Astrocyte (in vitro differentiated cells and primary cell): ENCODE measurements at regions not wholly inside any gene's neighbourhood (a gene's known extent, or its start where the extent isn't known, plus 50 kb on each side); places are given as distances from the start of the nearest gene placed in this dataset.

Experiments used
- EZH2 ChIP-seq: IDR thresholded peaks from 2 replicates; pipeline ENCODE4 v1.6.1; 2012; ENCODE audit warnings: mild to moderate bottlenecking, low read length, inconsistent platforms; ENCODE audit not compliant: insufficient read depth
- TF ChIP-seq, protein P1 (sequence below): IDR thresholded peaks from 2 replicates; pipeline ENCODE4 v1.5.1; 2011; ENCODE audit warnings: low read depth, mild to moderate bottlenecking, inconsistent platforms, low read length, moderate library complexity; ENCODE audit not compliant: insufficient read depth

DNA sequence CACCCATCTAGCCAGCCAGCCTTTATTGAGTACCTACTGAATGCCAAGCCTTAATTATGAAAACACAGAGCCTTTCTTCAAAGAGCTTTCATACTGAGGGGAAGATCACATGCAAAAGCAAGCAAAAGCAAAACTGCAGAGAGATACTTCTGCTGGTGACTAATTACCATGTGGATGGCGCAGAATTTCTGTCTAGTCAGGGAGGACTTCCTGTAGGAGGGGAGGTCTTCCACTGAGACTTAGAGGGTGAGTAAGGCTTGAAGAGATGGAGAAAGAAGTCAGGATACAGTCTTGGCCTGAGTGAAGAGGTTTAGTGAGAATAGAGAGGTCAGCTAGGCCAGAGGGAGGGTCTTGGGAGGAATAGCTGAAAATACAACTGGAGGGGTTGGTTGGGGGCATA, 53.9 kb upstream of the CCL2 start:
- TF ChIP-seq, protein P1, sequence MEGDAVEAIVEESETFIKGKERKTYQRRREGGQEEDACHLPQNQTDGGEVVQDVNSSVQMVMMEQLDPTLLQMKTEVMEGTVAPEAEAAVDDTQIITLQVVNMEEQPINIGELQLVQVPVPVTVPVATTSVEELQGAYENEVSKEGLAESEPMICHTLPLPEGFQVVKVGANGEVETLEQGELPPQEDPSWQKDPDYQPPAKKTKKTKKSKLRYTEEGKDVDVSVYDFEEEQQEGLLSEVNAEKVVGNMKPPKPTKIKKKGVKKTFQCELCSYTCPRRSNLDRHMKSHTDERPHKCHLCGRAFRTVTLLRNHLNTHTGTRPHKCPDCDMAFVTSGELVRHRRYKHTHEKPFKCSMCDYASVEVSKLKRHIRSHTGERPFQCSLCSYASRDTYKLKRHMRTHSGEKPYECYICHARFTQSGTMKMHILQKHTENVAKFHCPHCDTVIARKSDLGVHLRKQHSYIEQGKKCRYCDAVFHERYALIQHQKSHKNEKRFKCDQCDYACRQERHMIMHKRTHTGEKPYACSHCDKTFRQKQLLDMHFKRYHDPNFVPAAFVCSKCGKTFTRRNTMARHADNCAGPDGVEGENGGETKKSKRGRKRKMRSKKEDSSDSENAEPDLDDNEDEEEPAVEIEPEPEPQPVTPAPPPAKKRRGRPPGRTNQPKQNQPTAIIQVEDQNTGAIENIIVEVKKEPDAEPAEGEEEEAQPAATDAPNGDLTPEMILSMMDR, result no peak
- no peak for TF ChIP-seq EZH2
